PC-3 (cell line): ENCODE measurements at regions not wholly inside any gene's neighbourhood (a gene's known extent, or its start where the extent isn't known, plus 50 kb on each side); places are given as distances from the start of the nearest gene placed in this dataset.

Source experiments
- CTCF ChIP-seq: fragments of 300-600 bp; sonication (generic); conservative IDR thresholded peaks from 2 replicates; pipeline ENCODE4 v1.5.1; 2017; ENCODE audit warnings: antibody characterized with exemption, low read depth, mild to moderate bottlenecking, low read length
- EZH2 ChIP-seq: fragments of 300-600 bp; sonication (generic); IDR thresholded peaks from one replicate; pipeline ENCODE4 v1.6.1; 2017; ENCODE audit warnings: antibody characterized with exemption, mild to moderate bottlenecking, low read length; ENCODE audit not compliant: unreplicated experiment

GRCh38 chr14:46574978-46575375 lies 76.6 kb downstream of the RPL10L start:
- TF ChIP-seq CTCF, result no peak
- no peak for TF ChIP-seq EZH2
